Dedifferentiated amniotic fluid mesenchymal stem cell (primary cell): ENCODE measurements at regions not wholly inside any gene's neighbourhood (a gene's known extent, or its start where the extent isn't known, plus 50 kb on each side); places are given as distances from the start of the nearest gene placed in this dataset.

Experiments used
- DNase-seq: peaks from one replicate; pipeline ENCODE4 v3.0.0-alpha.2; 2016; ENCODE audit errors: extremely low spot score

GRCh38 chr20:60579941-60580515 lies 621.8 kb downstream of the CDH26 start:
- DNase-seq, result no peak

GRCh38 chr20:60581606-60582115 lies 623.4 kb downstream of the CDH26 start:
- no peak for DNase-seq

DNA sequence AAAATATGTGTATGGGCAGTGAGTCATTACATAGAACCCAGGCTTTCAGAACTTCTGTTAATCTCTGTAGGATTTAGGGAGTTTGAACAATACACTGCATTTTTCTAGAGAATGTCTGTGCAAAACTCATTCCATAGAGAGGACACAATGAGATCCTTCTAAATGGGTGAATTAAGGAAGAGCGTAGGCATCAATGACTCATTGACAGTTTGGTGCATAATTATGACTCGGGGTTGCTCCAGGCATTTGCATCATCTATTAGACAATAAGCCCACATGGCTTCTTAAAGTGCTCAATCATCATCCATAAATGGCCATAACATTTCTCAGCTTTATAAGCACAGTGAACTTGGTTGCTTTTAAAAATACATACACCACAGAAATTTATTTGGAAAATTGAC lies 625.5 kb downstream of the CDH26 start:
- no peak for DNase-seq

GRCh38 chr20:60584221-60584620 lies 626.0 kb downstream of the CDH26 start:
- DNase-seq, result no peak

DNA sequence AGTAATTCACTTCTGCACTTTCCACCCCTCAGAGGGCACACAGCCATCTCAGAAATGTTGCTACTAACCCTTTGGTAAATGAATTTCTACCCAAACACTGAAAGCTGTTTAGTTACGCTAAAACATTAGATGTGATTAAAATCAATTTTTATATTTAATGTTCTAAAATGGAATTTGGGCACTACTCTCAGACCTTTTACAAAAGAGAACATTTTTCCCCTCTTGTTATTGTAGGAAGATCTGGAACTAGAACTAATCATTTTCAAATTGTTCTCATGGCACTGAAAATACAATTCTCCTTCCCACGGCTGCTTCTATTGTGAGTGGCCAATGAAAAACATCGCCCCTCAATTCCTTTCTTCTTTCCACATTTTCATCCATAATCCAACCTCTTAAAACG lies 627.4 kb downstream of the CDH26 start:
- DNase-seq, result no peak

DNA sequence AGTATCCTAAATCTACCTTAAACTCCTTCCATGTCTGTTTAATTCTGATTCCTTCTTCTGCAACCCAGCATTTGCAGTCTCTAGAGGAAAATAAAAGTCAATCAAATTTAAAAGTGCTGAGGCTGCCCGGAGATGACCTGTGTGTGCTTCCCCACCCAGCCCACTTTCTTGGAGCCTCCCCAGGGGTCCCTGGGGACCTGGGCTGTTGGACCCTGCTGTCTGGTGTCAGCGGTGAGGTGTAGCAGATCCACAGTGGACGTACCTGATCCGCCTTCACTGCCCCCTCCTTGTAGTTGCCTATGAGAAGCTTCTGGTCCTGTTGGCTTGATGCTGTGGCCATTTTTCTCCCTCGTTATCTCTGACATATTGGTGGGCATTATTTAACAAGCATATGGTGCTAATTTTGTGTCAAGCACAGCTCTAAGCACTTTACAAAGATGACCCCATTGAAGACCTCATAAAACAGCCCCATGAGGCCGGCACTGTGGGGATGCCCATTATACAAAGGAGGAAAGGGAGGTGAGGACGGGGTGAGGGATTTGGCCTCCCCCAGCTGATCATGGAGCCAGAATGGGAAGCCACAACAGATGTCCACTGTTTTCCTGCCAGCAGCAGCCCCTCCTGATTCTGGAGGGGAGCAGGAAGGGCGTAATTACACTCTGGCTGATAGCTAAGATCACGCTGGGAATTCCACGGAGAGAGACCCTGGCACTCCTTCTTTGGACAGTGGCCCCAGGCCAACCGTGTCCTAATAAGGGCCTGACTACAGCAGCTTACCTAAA lies 628.2 kb downstream of the CDH26 start:
- no peak for DNase-seq

GRCh38 chr20:60587986-60588385 lies 629.8 kb downstream of the CDH26 start:
- DNase-seq, result no peak

DNA sequence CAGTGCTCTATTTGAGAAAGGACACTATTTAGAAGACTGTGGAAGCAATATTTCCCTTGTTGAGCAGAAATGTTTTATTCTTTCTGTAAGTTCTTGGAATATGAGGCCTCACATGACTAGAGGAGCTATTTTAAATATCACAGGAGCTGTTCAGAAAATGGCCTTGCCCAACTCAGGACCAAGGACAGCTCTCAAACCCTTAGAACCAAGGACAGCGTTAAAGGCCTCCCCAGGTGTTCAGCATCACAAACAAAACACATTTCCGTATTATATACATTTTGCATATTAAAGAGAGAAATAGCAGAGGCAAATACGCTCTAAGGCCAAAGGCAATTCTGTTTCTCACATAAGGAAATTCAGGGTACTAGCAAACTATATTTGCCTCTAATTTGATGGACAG lies 631.4 kb downstream of the CDH26 start:
- no peak for DNase-seq

- DNase-seq, result no peak
Observed at GRCh38 chr20:60591172-60591799, 633.1 kb downstream of the CDH26 start.

DNA sequence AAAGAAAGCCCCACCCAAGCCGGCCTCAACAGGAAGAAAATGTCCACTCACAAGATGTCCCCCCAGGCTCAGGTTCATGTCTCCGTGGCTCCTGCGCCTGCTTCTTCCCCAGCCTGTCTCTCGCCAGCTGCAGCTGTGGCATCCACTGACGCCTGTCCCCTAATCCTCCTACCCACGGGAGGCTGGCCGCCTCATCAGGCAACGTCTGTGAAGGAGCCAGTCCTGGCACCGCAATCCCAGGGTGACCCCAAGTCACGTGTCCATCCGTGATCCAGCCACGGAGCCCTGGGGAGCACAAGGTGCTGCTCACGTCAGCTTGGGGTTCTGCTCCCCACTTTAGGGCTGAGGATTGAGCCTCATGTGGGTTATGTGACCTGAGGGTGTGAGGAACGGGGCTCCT lies 640.3 kb downstream of the CDH26 start:
- no peak for DNase-seq

DNA sequence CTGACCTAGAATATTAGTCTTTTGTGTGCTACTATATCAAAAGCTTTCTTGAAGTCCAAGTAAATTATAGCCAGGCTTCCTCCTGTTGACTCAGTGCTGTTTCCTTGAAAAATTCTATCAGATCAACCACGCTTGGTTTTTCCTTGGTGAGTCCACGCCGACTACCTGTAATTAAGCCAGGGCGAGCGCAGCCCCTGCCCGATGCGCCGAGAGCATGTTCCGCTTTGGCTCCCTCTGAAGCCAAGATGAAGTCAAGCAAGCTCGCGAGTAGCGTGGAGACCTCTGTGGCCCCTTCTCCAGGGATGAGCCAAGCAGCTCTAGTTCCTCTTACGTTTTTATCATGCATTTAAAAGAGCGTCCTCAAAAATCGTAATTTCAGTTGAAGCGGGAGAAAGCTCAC lies 641.2 kb downstream of the CDH26 start:
- DNase-seq, result no peak

DNA sequence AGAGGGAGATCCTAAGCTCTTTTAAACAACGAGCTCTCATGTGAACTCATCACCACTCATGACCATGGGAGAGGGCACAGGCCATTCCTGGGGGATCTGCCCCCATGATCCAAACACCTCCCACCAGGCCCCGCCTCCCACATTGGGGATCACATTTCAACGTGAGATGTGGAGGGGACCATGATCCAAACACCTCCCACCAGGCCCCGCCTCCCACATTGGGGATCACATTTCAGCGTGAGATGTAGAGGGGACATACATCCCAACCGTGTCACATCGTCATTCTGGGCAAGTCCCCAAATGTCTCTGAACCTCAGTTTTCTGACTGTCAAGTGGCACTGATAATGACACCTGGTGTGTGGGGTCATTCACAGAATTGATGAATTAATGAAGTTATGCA lies 641.8 kb downstream of the CDH26 start:
- no peak for DNase-seq

DNA sequence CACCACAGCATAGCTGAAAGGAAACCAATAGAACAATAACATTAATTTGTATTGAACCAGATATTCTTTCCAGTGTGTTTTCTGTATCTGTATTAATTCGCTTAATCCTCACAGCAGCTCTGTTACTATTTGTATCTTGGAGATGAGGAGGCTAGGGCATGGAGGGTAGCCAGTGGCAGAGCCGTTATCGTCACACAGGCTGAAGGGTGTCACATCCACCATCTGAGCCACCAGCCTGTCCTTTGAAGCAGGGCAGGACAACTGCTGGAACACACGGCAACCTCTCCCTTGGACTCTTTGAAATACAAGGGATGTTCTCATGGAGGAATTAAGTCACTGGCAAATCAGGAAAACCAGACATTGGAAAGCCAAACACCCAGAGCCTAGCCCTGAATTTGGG lies 628.0 kb upstream of the CDH4 start:
- no peak for DNase-seq

DNA sequence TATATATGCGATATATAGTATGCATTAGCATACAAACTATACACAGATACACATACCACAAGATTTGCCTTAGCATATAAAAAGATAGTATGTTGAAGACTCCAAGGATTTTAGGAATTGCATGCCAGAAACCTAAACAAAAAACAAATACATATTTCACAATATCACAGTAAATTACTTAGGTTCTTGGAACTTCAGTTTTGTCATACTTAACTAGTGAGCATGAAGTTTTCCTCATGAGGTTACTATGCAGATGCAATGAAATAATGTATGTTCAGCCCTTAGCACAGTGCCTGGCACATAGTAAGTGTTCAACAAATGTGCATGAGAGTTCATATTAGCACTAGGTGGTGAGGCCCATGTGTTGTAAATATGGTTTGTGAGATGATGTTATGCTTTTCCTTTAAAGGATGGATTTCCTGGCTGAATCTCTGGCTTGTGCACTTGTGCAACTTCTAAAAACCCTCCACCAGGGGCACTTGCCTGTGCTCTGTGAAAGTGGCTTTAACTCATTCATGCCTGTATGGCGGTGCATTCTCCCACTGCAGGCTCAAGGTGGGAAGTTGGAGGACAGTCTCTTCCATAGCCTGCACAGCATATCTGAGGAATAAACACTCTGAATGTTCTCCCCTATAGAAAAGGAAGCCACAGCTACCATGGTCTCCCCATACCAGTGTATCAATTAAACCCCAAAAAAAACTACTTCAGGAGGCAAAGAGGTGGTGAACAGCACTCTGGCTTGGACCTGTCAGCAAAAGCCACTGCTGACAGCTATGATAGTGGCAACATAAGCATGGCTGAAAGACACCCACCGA lies 624.1 kb upstream of the CDH4 start:
- DNase-seq, result no peak

- DNase-seq, result no peak
Observed at GRCh38 chr20:60628749-60629148, 623.3 kb upstream of the CDH4 start.

DNA sequence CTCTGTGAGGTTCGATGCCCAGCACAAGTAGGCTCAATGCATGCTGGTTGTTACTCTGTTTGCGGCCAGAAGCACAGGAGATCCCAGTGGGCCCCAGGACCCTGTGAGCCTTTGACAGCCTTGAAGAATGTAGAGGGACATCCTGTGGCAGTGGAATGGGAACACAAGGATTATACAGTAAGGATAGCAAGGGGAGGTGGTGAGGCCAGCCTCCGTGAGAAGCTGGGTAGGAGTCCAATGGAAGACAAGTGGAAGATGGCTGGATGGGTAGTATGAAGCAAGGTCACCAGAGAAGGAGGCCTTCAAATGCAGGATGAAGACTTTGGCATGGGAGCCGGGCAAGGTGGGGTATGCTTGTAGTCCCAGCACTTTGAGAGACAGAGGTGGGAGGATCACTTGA lies 622.9 kb upstream of the CDH4 start:
- DNase-seq, result no peak

- DNase-seq, result no peak
Observed at GRCh38 chr20:60630609-60631008, 621.5 kb upstream of the CDH4 start.

- DNase-seq, result no peak
Observed at GRCh38 chr20:60631585-60632287, 620.3 kb upstream of the CDH4 start.

DNA sequence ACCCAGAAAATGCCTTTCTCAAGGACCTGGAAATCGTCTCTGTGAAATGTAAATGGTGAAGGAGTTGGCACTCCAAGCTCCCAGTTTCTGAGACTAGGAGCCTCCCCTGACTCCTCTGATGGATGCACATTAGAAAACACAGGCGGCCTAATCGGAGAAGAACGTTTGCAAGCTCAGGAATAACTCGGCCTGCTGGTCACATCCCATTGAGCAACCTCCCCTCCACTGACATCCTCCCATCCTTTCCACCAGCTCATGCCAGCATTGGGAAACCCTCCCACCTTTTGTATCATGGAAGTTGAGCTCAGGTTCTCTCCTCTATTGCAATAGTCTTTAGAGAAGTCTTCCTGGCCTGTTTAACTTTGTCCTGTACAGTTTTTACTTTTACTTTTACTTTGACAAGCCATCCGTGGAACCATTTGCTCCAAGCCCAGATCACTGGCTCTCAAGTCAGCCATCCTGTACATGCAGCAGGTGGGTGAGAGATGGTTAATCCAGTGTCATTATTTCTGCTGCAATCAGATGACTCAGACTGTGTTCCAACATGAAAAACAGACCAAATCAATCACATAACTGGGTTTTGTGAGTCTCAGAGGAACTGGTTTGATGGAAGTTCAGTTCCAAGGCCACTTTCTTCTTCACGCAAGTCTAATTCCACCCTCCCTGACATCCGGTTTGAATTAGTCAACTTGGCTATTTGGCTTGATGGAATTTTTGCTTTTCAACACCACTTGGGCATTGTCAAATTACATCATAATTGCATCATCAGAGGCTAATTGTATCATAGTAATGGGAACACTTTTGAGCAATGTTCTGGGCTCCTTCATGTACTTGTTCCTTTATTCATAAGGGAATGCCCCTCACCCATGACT lies 619.4 kb upstream of the CDH4 start:
- no peak for DNase-seq

GRCh38 chr20:60634491-60635172 lies 617.4 kb upstream of the CDH4 start:
- no peak for DNase-seq
